PC-9 (cell line): ENCODE measurements at regions not wholly inside any gene's neighbourhood (a gene's known extent, or its start where the extent isn't known, plus 50 kb on each side); places are given as distances from the start of the nearest gene placed in this dataset.
A peak's percentile ranks its signal among the peaks of the same experiment; 100 is the strongest.
"Not testable (repeated sequence)": the region's sequence is repeated elsewhere in the genome, so short reads cannot be mapped to it uniquely, and the experiment has no call there.

ENCODE experiments used
- BruUV-seq: library from RNA; stranded (reverse); fragments of 400-500 nt; replicated peaks from 2 replicates; lab custom pipeline; 2021; lab: Mats Ljungman, UMichigan
- CTCF ChIA-PET: fragments of 300-600 bp; sonication (Branson Sonifier 250); formaldehyde crosslinking; loops from one replicate; lab custom pipeline; 2022; ENCODE audit warnings: antibody characterized with exemption; lab: Charles Lee
- POLR2A ChIA-PET: fragments of 300-600 bp; sonication (Branson Sonifier 250); formaldehyde crosslinking; loops from one replicate; lab custom pipeline; 2022; ENCODE audit warnings: antibody characterized with exemption; ENCODE audit not compliant: unreplicated experiment; lab: Charles Lee
- DNase-seq, 2 experiments: peaks; one replicate each; pipeline versions ENCODE4 v3.0.0 to v3.0.0-alpha.2; 2015 to 2022; ENCODE audit warnings: mixed read lengths in 1 of 2
- H2AFZ ChIP-seq: fragments of 200-600 bp; sonication (generic); 2 replicates; pipeline ENCODE4 v1.8.1; 2017; ENCODE audit warnings: antibody characterized with exemption
- H3F3A ChIP-seq: fragments of 200-600 bp; sonication (generic); 2 replicates; pipeline ENCODE4 v1.8.1; 2017; ENCODE audit warnings: antibody characterized with exemption, mild to moderate bottlenecking, low read depth; ENCODE audit not compliant: insufficient read depth
- H3K27ac ChIP-seq: fragments of 200-600 bp; sonication (generic); 2 replicates; pipeline ENCODE4 v1.6.1; 2016; ENCODE audit warnings: mixed run types
- H3K27me3 ChIP-seq: fragments of 200-600 bp; sonication (generic); 2 replicates; pipeline ENCODE4 v1.6.1; 2016; ENCODE audit warnings: low read depth, mixed run types; ENCODE audit not compliant: insufficient read depth
- H3K36me3 ChIP-seq: fragments of 200-600 bp; sonication (generic); 2 replicates; pipeline ENCODE4 v1.6.1; 2016; ENCODE audit warnings: low read depth, mixed run types
- H3K4me1 ChIP-seq: fragments of 200-600 bp; sonication (generic); replicated peaks from 2 replicates; pipeline ENCODE4 v1.6.1; 2016; ENCODE audit warnings: mixed run types; ENCODE audit not compliant: insufficient read depth
- H3K4me2 ChIP-seq: fragments of 200-600 bp; sonication (generic); 2 replicates; pipeline ENCODE4 v1.6.1; 2017; ENCODE audit warnings: mixed run types
- H3K4me3 ChIP-seq: fragments of 200-600 bp; sonication (generic); 2 replicates; pipeline ENCODE4 v1.6.1; 2016; ENCODE audit warnings: mixed run types
- H3K79me2 ChIP-seq: fragments of 200-600 bp; sonication (generic); 2 replicates; pipeline ENCODE4 v1.6.1; 2017; ENCODE audit warnings: low read depth, mixed run types
- H3K9me2 ChIP-seq: fragments of 200-600 bp; sonication (generic); 2 replicates; pipeline ENCODE4 v1.8.1; 2017; ENCODE audit warnings: mild to moderate bottlenecking; ENCODE audit not compliant: insufficient read depth
- H3K9me3 ChIP-seq: fragments of 200-600 bp; sonication (generic); 2 replicates; pipeline ENCODE4 v1.8.1; 2016; ENCODE audit warnings: low read depth; ENCODE audit not compliant: insufficient read depth
- H4K20me1 ChIP-seq: fragments of 200-600 bp; sonication (generic); 2 replicates; pipeline ENCODE4 v1.8.1; 2017; ENCODE audit not compliant: insufficient read depth
- EZH2 ChIP-seq: fragments of 200-600 bp; sonication (generic); IDR thresholded peaks from 2 replicates; pipeline ENCODE4 v1.8.0; 2017; ENCODE audit warnings: antibody characterized with exemption, low read depth
- intact Hi-C: fragments of 100-400 bp; cut with micrococcal nuclease; formaldehyde crosslinking; loops from one replicate; pipeline ENCODE4 v1.10.0; 2022; ENCODE audit not compliant: unreplicated experiment
- TF ChIP-seq, protein P1 (sequence below): fragments of 200-600 bp; sonication (generic); conservative IDR thresholded peaks from 2 replicates; pipeline ENCODE4 v1.6.1; 2017; ENCODE audit warnings: mixed run types, antibody characterized with exemption, mild to moderate bottlenecking, moderate library complexity

DNA sequence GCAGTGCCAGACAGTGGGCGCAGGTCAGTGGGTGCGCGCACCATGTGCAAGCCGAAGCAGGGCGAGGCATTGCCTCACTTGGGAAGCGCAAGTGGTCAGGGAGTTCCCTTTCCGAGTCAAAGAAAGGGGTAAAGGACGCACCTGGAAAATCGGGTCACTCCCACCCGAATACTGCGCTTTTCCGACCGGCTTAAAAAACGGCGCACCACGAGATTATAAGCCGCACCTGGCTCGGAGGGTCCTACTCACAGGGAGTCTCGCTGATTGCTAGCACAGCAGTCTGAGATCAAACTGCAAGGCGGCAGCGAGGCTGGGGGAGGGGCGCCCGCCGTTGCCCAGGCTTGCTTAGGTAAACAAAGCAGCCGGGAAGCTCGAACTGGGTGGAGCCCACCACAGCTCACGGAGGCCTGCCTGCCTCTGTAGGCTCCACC lies 77.9 kb downstream of the NR4A2 start:
- H3K9me3 ChIP-seq, H3K9me2 ChIP-seq, H3K27me3 ChIP-seq, H4K20me1 ChIP-seq, H3F3A ChIP-seq, BruUV-seq, CTCF ChIA-PET, H3K36me3 ChIP-seq, H3K4me1 ChIP-seq, POLR2A ChIA-PET: not testable (repeated sequence)
- Histone ChIP-seq H3K27ac (peak overlapping the region; percentile 44), H3K4me2 (peak overlapping the region; percentile 80; the same call in 1 of the 2 replicates), H3K4me3 (peak overlapping the region; percentile 70), H3K79me2 (peaks cover 15% of the 10 kb centered on the region; the same call in 1 of the 2 replicates), H2AFZ (peak overlapping the region; percentile 80)
- intact Hi-C loops: loop anchor here (5.0 kb wide), 1 partner anchor 57 kb away; no protein-coding TSS in a partner anchor
- peak in 1 of 2 experiments; percentile 48 for DNase-seq

DNA sequence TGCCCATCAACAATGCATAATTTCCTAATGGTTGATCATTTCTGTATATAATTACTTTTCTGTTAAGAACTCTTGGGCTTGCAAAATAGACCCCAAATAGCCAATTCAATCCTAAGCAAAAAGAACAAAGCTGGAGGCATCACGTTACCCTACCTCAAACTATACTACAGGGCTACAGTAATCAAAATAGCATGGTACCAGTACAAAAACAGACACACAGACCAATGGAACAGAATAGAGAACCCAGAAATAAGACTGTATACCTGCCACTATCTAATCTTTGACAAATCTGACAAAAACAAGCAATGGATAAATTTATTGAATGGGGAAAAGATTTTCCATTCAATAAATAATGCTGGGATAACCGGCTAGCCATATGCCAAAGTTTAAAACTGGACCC lies 78.8 kb downstream of the NR4A2 start:
- no peaks in the 10 kb centered on the region for H4K20me1 ChIP-seq
- intact Hi-C loops: loop anchor here (5.0 kb wide), 1 partner anchor 56 kb away; no protein-coding TSS in a partner anchor
- POLR2A ChIA-PET: no interaction called here
- TF ChIP-seq, protein P1, sequence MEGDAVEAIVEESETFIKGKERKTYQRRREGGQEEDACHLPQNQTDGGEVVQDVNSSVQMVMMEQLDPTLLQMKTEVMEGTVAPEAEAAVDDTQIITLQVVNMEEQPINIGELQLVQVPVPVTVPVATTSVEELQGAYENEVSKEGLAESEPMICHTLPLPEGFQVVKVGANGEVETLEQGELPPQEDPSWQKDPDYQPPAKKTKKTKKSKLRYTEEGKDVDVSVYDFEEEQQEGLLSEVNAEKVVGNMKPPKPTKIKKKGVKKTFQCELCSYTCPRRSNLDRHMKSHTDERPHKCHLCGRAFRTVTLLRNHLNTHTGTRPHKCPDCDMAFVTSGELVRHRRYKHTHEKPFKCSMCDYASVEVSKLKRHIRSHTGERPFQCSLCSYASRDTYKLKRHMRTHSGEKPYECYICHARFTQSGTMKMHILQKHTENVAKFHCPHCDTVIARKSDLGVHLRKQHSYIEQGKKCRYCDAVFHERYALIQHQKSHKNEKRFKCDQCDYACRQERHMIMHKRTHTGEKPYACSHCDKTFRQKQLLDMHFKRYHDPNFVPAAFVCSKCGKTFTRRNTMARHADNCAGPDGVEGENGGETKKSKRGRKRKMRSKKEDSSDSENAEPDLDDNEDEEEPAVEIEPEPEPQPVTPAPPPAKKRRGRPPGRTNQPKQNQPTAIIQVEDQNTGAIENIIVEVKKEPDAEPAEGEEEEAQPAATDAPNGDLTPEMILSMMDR: no peak
- TF ChIP-seq EZH2: no peak
- H3K36me3 ChIP-seq: no peaks in the 10 kb centered on the region
- peaks cover 15% of the 10 kb centered on the region; the same call in 1 of the 2 replicates for H3K79me2 ChIP-seq
- no peaks in the 10 kb centered on the region for H3K4me1 ChIP-seq
- CTCF ChIA-PET: no interaction called here
- peak overlapping the region; percentile 80 for H3K4me2 ChIP-seq
- no peak for DNase-seq
- BruUV-seq: no TSS peak
- H3K4me3 ChIP-seq: peak overlapping the region; percentile 70
- H3F3A ChIP-seq: no peaks in the 10 kb centered on the region
- H3K9me3 ChIP-seq: no peaks in the 10 kb centered on the region
- no peak overlapping the region; the same call in 1 of the 2 replicates for H3K27ac ChIP-seq
- H3K9me2 ChIP-seq: no peaks in the 10 kb centered on the region
- no peaks in the 10 kb centered on the region for H3K27me3 ChIP-seq
- peak overlapping the region; percentile 80; the same call in 1 of the 2 replicates for H2AFZ ChIP-seq

DNA sequence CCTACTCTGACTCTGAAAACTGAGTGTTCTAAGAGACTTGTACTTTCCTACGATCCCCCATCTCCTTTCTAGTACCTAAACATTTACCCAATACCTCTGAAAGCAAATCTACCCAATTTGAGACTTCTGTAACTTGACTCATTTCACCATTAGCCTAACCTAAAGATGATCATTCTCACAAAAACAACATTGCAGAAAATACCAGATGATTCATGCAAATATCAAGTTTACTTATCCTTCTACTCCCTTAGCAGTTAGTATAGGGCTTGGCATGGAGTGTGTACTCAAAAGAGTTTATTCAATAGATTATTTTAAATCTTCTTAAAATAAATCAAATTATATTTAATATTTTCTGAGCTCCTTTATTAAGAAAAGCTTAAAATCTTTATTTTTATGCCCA lies 89.6 kb downstream of the NR4A2 start:
- no peak overlapping the region for H3K27ac ChIP-seq
- ChIA-PET CTCF (no interaction called here), POLR2A (no interaction called here)
- H3K4me2 ChIP-seq: no peak overlapping the region
- H3K9me2 ChIP-seq: no peaks in the 10 kb centered on the region
- intact Hi-C loops: no loop called here
- H3K4me3 ChIP-seq: no peak overlapping the region
- H2AFZ ChIP-seq: no peak overlapping the region
- no TSS peak for BruUV-seq
- H4K20me1 ChIP-seq: no peaks in the 10 kb centered on the region
- TF ChIP-seq, protein P1: no peak
- TF ChIP-seq EZH2: no peak
- no peaks in the 10 kb centered on the region for H3K79me2 ChIP-seq
- no peaks in the 10 kb centered on the region for H3F3A ChIP-seq
- DNase-seq: no peak
- H3K4me1 ChIP-seq: no peaks in the 10 kb centered on the region
- no peaks in the 10 kb centered on the region for H3K27me3 ChIP-seq
- H3K9me3 ChIP-seq: no peaks in the 10 kb centered on the region; the same call in 1 of the 2 replicates
- no peaks in the 10 kb centered on the region for H3K36me3 ChIP-seq

DNA sequence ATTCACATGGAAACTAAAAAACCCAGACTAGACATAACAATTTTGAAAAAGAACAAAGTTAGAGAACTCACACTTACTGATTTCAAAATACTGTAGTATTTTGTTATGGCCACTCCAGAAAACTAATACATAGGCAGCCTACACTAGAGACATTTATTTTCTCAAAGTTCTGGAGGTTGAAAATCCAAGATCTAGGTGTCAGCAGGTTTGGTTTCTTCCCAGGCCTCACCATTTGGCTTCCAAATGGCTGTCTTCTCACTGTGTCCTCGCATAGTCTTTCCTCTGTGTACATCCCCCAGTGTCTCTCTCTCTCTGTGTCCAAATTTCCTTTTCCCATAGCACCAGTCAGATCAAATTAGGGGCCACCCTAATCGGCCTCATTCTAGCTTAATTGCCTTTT lies 95.0 kb downstream of the NR4A2 start:
- no peaks in the 10 kb centered on the region for H3K36me3 ChIP-seq
- no peaks in the 10 kb centered on the region for H3K79me2 ChIP-seq
- no peaks in the 10 kb centered on the region for H4K20me1 ChIP-seq
- intact Hi-C loops: no loop called here
- H3K4me3 ChIP-seq: no peak overlapping the region
- no peaks in the 10 kb centered on the region for H3F3A ChIP-seq
- no peak overlapping the region for H3K4me2 ChIP-seq
- ChIA-PET CTCF (no interaction called here), POLR2A (no interaction called here)
- no peaks in the 10 kb centered on the region for H3K9me2 ChIP-seq
- no TSS peak for BruUV-seq
- H3K27me3 ChIP-seq: no peaks in the 10 kb centered on the region
- no peaks in the 10 kb centered on the region for H3K4me1 ChIP-seq
- no peak overlapping the region for H2AFZ ChIP-seq
- no peak overlapping the region for H3K27ac ChIP-seq
- peaks cover 15% of the 10 kb centered on the region; the same call in 1 of the 2 replicates for H3K9me3 ChIP-seq
- no peak for TF ChIP-seq EZH2
- TF ChIP-seq, protein P1: no peak
- DNase-seq: no peak
